HCT116 (cell line): ENCODE measurements at regions not wholly inside any gene's neighbourhood (a gene's known extent, or its start where the extent isn't known, plus 50 kb on each side); places are given as distances from the start of the nearest gene placed in this dataset.

Experiments
- CEBPB ChIP-seq: IDR thresholded peaks from 2 replicates; pipeline ENCODE4 v1.6.1; 2012; ENCODE audit warnings: low read depth
- CTCF ChIP-seq, 3 experiments: fragments of 200-600 bp in 1 of 3; sonication (generic) in 1 of 3; IDR thresholded peaks in 2 of 3; conservative IDR thresholded peaks in 1 of 3; 2 replicates each; pipeline ENCODE4 v1.5.1; 2012 to 2017; ENCODE audit warnings: low read depth in 2 of 3, low read length in 2 of 3, antibody characterized with exemption in 1 of 3, borderline replicate concordance in 1 of 3, control low read depth in 1 of 3, mild to moderate bottlenecking in 1 of 3, mixed read lengths in 1 of 3, mixed run types in 1 of 3, moderate library complexity in 1 of 3; ENCODE audit not compliant: insufficient read depth in 1 of 3
- POLR2A ChIP-seq: IDR thresholded peaks from 2 replicates; pipeline ENCODE4 v1.7.0; 2011; ENCODE audit warnings: borderline replicate concordance; ENCODE audit not compliant: insufficient read depth, insufficient read length; ENCODE audit errors: extremely low read depth
- TCF7L2 ChIP-seq: IDR thresholded peaks from 2 replicates; pipeline ENCODE4 v1.7.0; 2011; ENCODE audit warnings: borderline replicate concordance, inconsistent platforms; ENCODE audit not compliant: insufficient read depth, insufficient read length; ENCODE audit errors: extremely low read depth

- TF ChIP-seq CTCF (IDR thresholded peaks at IDR 0.05 in 2 of 3, conservative IDR thresholded peaks at IDR 0.05 in 1 of 3; ENCODE audit: borderline replicate concordance in 1 of 3, insufficient read depth in 1 of 3, low read depth in 2 of 3, low read length in 2 of 3) = no peak
- no peak for TF ChIP-seq TCF7L2
- no peak for TF ChIP-seq POLR2A
- no peak for TF ChIP-seq CEBPB
These were observed 592.2 kb upstream of the CADM1 start for GRCh38 chr11:116096272-116096995.
